Ishikawa (cell line): ENCODE measurements at regions not wholly inside any gene's neighbourhood (a gene's known extent, or its start where the extent isn't known, plus 50 kb on each side); places are given as distances from the start of the nearest gene placed in this dataset.

Experiments used
- CEBPB ChIP-seq: IDR thresholded peaks from 2 replicates; pipeline ENCODE4 v1.6.1; 2012
- MAX ChIP-seq: IDR thresholded peaks from 2 replicates; pipeline ENCODE4 v1.6.1; 2012
- YY1 ChIP-seq: IDR thresholded peaks from 2 replicates; pipeline ENCODE4 v1.6.1; 2012; ENCODE audit warnings: low read depth
- TF ChIP-seq, protein P1 (sequence below): IDR thresholded peaks from 2 replicates; pipeline ENCODE4 v1.6.1; 2012; ENCODE audit warnings: low read depth, mild to moderate bottlenecking

DNA sequence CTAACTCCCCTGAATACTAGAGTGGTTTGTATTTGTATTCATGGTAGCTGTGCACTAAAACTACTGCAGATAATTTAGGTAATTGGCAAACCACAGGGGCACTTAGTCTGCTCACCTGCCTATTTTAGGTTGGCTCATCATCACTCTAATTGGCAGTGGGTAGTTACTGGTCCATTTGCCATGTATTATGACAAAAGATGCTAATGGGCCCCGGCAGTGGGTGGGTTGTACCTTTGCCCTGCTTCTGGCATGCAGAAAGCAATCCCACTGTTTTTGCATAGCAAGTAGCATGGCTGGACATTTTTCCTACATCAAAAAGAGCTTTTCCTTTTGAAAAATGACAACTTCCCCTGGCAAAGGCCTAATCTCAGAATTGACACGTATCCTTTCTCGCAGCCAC is 741.4 kb upstream of the MAP3K7 start:
- TF ChIP-seq, protein P1, sequence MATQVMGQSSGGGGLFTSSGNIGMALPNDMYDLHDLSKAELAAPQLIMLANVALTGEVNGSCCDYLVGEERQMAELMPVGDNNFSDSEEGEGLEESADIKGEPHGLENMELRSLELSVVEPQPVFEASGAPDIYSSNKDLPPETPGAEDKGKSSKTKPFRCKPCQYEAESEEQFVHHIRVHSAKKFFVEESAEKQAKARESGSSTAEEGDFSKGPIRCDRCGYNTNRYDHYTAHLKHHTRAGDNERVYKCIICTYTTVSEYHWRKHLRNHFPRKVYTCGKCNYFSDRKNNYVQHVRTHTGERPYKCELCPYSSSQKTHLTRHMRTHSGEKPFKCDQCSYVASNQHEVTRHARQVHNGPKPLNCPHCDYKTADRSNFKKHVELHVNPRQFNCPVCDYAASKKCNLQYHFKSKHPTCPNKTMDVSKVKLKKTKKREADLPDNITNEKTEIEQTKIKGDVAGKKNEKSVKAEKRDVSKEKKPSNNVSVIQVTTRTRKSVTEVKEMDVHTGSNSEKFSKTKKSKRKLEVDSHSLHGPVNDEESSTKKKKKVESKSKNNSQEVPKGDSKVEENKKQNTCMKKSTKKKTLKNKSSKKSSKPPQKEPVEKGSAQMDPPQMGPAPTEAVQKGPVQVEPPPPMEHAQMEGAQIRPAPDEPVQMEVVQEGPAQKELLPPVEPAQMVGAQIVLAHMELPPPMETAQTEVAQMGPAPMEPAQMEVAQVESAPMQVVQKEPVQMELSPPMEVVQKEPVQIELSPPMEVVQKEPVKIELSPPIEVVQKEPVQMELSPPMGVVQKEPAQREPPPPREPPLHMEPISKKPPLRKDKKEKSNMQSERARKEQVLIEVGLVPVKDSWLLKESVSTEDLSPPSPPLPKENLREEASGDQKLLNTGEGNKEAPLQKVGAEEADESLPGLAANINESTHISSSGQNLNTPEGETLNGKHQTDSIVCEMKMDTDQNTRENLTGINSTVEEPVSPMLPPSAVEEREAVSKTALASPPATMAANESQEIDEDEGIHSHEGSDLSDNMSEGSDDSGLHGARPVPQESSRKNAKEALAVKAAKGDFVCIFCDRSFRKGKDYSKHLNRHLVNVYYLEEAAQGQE = no peak
- TF ChIP-seq MAX (no peak), YY1 (no peak), CEBPB (no peak)
